SK-N-SH (cell line): ENCODE measurements at regions not wholly inside any gene's neighbourhood (a gene's known extent, or its start where the extent isn't known, plus 50 kb on each side); places are given as distances from the start of the nearest gene placed in this dataset.

Experiments used
- ELF1 ChIP-seq: IDR thresholded peaks from 2 replicates; pipeline ENCODE4 v1.4.0; 2012
- EP300 ChIP-seq, 2 experiments: IDR thresholded peaks; 2 replicates each; pipeline versions ENCODE4 v1.4.0 to v1.6.1; 2012; ENCODE audit warnings: borderline replicate concordance in 1 of 2, low read depth in 1 of 2, low read length in 1 of 2
- FOXM1 ChIP-seq: IDR thresholded peaks from 2 replicates; pipeline ENCODE4 v1.4.0; 2012; ENCODE audit warnings: low read depth, mild to moderate bottlenecking
- GATA2 ChIP-seq: sonication (generic); formaldehyde crosslinking; IDR thresholded peaks from 2 replicates; pipeline ENCODE4 v1.5.0; 2020; ENCODE audit warnings: mild to moderate bottlenecking, missing genetic modification reagents
- MXI1 ChIP-seq: IDR thresholded peaks from 2 replicates; pipeline ENCODE4 v1.6.1; 2012; ENCODE audit warnings: mild to moderate bottlenecking, low read depth, low read length, improper control_type of control experiment
- RFX5 ChIP-seq: IDR thresholded peaks from 2 replicates; pipeline ENCODE4 v1.6.1; 2012; ENCODE audit warnings: mild to moderate bottlenecking, improper control_type of control experiment, low read length
- RXRA ChIP-seq: IDR thresholded peaks from 2 replicates; pipeline ENCODE4 v1.4.0; 2012; ENCODE audit warnings: low read depth, mild to moderate bottlenecking, borderline replicate concordance
- YY1 ChIP-seq: IDR thresholded peaks from 2 replicates; pipeline ENCODE4 v1.4.0; 2012; ENCODE audit warnings: low read depth, mild to moderate bottlenecking
- TF ChIP-seq, protein P1 (sequence below): fragments of 200-600 bp; sonication (generic); IDR thresholded peaks from 2 replicates; pipeline ENCODE4 v1.6.1; 2017; ENCODE audit warnings: antibody characterized with exemption, mild to moderate bottlenecking, moderate library complexity
- TF ChIP-seq, protein P2 (sequence below): IDR thresholded peaks from 2 replicates; pipeline ENCODE4 v1.4.0; 2012; ENCODE audit warnings: low read depth, borderline replicate concordance
- TF ChIP-seq, protein P3 (sequence below): IDR thresholded peaks from 2 replicates; pipeline ENCODE4 v1.6.1; 2012; ENCODE audit warnings: mild to moderate bottlenecking, low read depth, low read length, moderate library complexity

DNA sequence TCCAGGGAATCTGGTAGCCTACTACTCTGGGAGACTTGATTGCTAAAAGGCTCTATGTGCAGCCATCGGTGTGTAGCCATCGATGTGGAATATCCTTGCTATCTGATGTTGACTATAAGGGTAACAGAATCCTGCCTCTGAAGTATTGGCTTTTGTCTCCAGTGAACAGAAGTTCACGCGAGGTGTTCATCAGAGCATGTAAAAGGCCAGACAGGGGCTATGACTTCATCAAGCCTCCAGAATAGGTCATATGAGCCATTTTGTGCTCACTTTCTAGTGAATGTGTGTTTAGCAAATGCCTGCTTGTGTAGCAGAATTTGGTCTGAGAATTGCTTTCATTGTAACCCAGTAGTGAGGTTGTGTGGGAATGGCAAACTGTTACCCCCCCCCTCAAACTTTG lies 66.8 kb upstream of the RAD23B start:
- TF ChIP-seq, protein P1, sequence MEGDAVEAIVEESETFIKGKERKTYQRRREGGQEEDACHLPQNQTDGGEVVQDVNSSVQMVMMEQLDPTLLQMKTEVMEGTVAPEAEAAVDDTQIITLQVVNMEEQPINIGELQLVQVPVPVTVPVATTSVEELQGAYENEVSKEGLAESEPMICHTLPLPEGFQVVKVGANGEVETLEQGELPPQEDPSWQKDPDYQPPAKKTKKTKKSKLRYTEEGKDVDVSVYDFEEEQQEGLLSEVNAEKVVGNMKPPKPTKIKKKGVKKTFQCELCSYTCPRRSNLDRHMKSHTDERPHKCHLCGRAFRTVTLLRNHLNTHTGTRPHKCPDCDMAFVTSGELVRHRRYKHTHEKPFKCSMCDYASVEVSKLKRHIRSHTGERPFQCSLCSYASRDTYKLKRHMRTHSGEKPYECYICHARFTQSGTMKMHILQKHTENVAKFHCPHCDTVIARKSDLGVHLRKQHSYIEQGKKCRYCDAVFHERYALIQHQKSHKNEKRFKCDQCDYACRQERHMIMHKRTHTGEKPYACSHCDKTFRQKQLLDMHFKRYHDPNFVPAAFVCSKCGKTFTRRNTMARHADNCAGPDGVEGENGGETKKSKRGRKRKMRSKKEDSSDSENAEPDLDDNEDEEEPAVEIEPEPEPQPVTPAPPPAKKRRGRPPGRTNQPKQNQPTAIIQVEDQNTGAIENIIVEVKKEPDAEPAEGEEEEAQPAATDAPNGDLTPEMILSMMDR = no peak
- TF ChIP-seq RFX5 = no peak
- TF ChIP-seq YY1 = no peak
- TF ChIP-seq, protein P2, sequence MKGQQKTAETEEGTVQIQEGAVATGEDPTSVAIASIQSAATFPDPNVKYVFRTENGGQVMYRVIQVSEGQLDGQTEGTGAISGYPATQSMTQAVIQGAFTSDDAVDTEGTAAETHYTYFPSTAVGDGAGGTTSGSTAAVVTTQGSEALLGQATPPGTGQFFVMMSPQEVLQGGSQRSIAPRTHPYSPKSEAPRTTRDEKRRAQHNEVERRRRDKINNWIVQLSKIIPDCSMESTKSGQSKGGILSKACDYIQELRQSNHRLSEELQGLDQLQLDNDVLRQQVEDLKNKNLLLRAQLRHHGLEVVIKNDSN = no peak
- no peak for TF ChIP-seq RXRA
- TF ChIP-seq MXI1 = no peak
- TF ChIP-seq, protein P3, sequence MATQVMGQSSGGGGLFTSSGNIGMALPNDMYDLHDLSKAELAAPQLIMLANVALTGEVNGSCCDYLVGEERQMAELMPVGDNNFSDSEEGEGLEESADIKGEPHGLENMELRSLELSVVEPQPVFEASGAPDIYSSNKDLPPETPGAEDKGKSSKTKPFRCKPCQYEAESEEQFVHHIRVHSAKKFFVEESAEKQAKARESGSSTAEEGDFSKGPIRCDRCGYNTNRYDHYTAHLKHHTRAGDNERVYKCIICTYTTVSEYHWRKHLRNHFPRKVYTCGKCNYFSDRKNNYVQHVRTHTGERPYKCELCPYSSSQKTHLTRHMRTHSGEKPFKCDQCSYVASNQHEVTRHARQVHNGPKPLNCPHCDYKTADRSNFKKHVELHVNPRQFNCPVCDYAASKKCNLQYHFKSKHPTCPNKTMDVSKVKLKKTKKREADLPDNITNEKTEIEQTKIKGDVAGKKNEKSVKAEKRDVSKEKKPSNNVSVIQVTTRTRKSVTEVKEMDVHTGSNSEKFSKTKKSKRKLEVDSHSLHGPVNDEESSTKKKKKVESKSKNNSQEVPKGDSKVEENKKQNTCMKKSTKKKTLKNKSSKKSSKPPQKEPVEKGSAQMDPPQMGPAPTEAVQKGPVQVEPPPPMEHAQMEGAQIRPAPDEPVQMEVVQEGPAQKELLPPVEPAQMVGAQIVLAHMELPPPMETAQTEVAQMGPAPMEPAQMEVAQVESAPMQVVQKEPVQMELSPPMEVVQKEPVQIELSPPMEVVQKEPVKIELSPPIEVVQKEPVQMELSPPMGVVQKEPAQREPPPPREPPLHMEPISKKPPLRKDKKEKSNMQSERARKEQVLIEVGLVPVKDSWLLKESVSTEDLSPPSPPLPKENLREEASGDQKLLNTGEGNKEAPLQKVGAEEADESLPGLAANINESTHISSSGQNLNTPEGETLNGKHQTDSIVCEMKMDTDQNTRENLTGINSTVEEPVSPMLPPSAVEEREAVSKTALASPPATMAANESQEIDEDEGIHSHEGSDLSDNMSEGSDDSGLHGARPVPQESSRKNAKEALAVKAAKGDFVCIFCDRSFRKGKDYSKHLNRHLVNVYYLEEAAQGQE = no peak
- TF ChIP-seq ELF1 = no peak
- TF ChIP-seq FOXM1 = no peak
- TF ChIP-seq GATA2 (CRISPR knock-in tag) = no peak
- TF ChIP-seq EP300 (IDR thresholded peaks at IDR 0.05; ENCODE audit: borderline replicate concordance in 1 of 2, low read depth in 1 of 2, low read length in 1 of 2) = no peak
